H1 (cell line): ENCODE measurements at regions not wholly inside any gene's neighbourhood (a gene's known extent, or its start where the extent isn't known, plus 50 kb on each side); places are given as distances from the start of the nearest gene placed in this dataset.

Experiments
- CHD2 ChIP-seq: IDR thresholded peaks from 2 replicates; pipeline ENCODE4 v1.6.1; 2012; ENCODE audit warnings: low read length, improper control_type of control experiment
- PHF8 ChIP-seq: fragments of 200-600 bp; sonication (generic); conservative IDR thresholded peaks from 2 replicates; pipeline ENCODE4 v1.7.1; 2012; ENCODE audit warnings: low read depth, mild to moderate bottlenecking, inconsistent platforms, low read length, moderate library complexity
- TAF7 ChIP-seq: optimal IDR thresholded peaks from 2 replicates; pipeline ENCODE3; 2011; ENCODE audit warnings: low read depth, mild to moderate bottlenecking, inconsistent platforms, low read length, moderate library complexity, borderline replicate concordance
- YY1 ChIP-seq: IDR thresholded peaks from 2 replicates; pipeline ENCODE4 v1.6.1; 2011; ENCODE audit warnings: low read depth, mild to moderate bottlenecking, low read length

DNA sequence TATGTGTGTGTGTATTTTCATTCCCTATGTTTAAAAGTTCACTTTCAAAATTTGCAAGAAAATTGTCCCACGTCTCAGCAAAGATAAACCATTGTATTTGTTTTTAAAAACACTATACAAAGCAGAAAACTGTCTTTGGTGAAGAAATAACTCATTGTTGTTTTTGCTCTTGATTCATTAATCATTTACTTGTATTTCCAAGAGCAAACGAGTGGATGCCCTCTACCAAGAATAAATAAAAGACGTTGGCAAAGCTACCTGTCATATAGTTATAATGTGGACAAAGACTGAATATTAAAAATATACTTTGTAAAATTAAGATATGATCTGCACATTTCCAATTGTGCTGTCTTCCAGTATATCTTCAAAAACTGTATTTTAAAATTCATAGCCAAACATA is 210.9 kb upstream of the NDST3 start (continued):
- TF ChIP-seq CHD2, result no peak
- no peak for TF ChIP-seq TAF7
- no peak for TF ChIP-seq PHF8
- no peak for TF ChIP-seq YY1
